CD4-positive, alpha-beta memory T cell (primary cell): ENCODE measurements at regions not wholly inside any gene's neighbourhood (a gene's known extent, or its start where the extent isn't known, plus 50 kb on each side); places are given as distances from the start of the nearest gene placed in this dataset.

Experiments
- CTCF ChIA-PET: fragments of 350-600 bp; sonication (Branson Sonifier 250); formaldehyde crosslinking; loops from one replicate; lab custom pipeline; 2021; ENCODE audit warnings: inconsistent platforms; ENCODE audit not compliant: partially characterized antibody; lab: Charles Lee
- POLR2A ChIA-PET: fragments of 350-600 bp; sonication (Branson Sonifier 250); formaldehyde crosslinking; loops from one replicate; lab custom pipeline; 2021; ENCODE audit not compliant: partially characterized antibody; lab: Charles Lee
- DNase-seq, 5 donors: peaks; one replicate each; pipeline versions ENCODE4 v3.0.0 to v3.0.0-alpha.2; 2020 to 2022; ENCODE audit warnings: mixed read lengths in 1 of 5
- H3K27ac ChIP-seq: one replicate; pipeline ENCODE4 v1.7.0; 2013; ENCODE audit warnings: low read depth, low read length
- H3K27me3 ChIP-seq: 2 replicates; pipeline ENCODE4 v1.7.0; 2013; ENCODE audit warnings: mild to moderate bottlenecking, low read length, moderate library complexity; ENCODE audit not compliant: insufficient read depth
- H3K36me3 ChIP-seq: 2 replicates; pipeline ENCODE4 v1.7.0; 2013; ENCODE audit warnings: mild to moderate bottlenecking, low read length, moderate library complexity; ENCODE audit not compliant: insufficient read depth
- H3K4me1 ChIP-seq: 2 replicates; pipeline ENCODE4 v1.7.0; 2013; ENCODE audit warnings: mild to moderate bottlenecking, low read length, moderate library complexity; ENCODE audit not compliant: insufficient read depth
- H3K4me3 ChIP-seq, 2 donors: one replicate each; pipeline ENCODE4 v1.7.0; 2013; ENCODE audit warnings: low read length in 2 of 2, mild to moderate bottlenecking in 1 of 2
- H3K9me3 ChIP-seq, 2 donors: one replicate each; pipeline ENCODE4 v1.7.0; 2013; ENCODE audit warnings: low read length in 2 of 2, control low read depth in 1 of 2; ENCODE audit not compliant: control insufficient read depth in 1 of 2
- H3K27ac Mint-ChIP-seq, 7 donors: one replicate each; pipeline ENCODE4 v1.8.0; 2020 to 2021; ENCODE audit warnings: mixed read lengths in 7 of 7, mild to moderate bottlenecking in 6 of 7, inconsistent platforms in 3 of 7, moderate library complexity in 3 of 7
- H3K27me3 Mint-ChIP-seq, 2 donors: one replicate each; pipeline ENCODE4 v1.8.0; 2020 to 2021; ENCODE audit warnings: mixed read lengths in 2 of 2
- H3K36me3 Mint-ChIP-seq, 2 donors: one replicate each; pipeline ENCODE4 v1.8.0; 2020 to 2021; ENCODE audit warnings: mixed read lengths in 2 of 2, inconsistent platforms in 1 of 2, mild to moderate bottlenecking in 1 of 2
- H3K4me1 Mint-ChIP-seq, 4 donors: one replicate each; pipeline ENCODE4 v1.8.0; 2020 to 2021; ENCODE audit warnings: mixed read lengths in 4 of 4, mild to moderate bottlenecking in 1 of 4
- H3K4me3 Mint-ChIP-seq, 8 donors: one replicate each; pipeline ENCODE4 v1.8.0; 2020 to 2021; ENCODE audit warnings: mixed read lengths in 8 of 8, mild to moderate bottlenecking in 7 of 8, moderate library complexity in 6 of 8, inconsistent platforms in 3 of 8
- H3K9me3 Mint-ChIP-seq, 8 donors: one replicate each; pipeline ENCODE4 v1.8.0; 2020 to 2021; ENCODE audit warnings: mixed read lengths in 8 of 8, mild to moderate bottlenecking in 5 of 8, inconsistent platforms in 3 of 8, moderate library complexity in 1 of 8
- intact Hi-C: fragments of 100-400 bp; cut with micrococcal nuclease; formaldehyde crosslinking; loops from one replicate; pipeline ENCODE4 v1.15.1; 2023

DNA sequence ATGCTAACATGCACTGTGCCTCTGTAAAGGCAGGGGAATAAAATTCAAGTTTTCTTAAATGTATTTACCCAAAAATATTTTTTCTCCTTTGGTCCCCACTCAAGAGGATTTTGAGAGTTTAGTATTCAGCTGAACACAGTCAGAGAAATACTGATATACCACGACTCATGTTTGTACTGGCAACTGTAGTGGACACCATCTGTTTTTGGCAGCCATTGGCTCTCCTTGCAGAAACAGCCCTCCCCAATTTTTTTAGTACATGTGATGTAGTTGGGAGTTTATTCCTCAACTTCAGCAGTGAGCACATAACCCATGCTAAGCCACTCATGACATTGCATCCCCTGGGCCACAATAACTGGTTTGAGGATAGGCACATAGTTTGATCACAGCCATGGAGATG lies 154.8 kb upstream of the POU3F1 start:
- Histone ChIP-seq H3K9me3 (no peaks in the 10 kb centered on the region), H3K27me3 (no peaks in the 10 kb centered on the region), H3K27ac (no peak overlapping the region), H3K36me3 (no peaks in the 10 kb centered on the region), H3K4me3 (no peak overlapping the region), H3K4me1 (no peaks in the 10 kb centered on the region)
- no peak for DNase-seq
- intact Hi-C loops, result no loop called here
- Mint-ChIP-seq H3K36me3 (no peaks in the 10 kb centered on the region), H3K4me3 (no peak overlapping the region), H3K27me3 (peaks cover 2 to 8% of the 10 kb centered on the region in 2 donors), H3K4me1 (no peaks in the 10 kb centered on the region), H3K9me3 (peaks cover 0 to 10% (median 2%) of the 10 kb centered on the region in 8 donors), H3K27ac (no peak overlapping the region)
- ChIA-PET POLR2A (no interaction called here), CTCF (no interaction called here)

DNA sequence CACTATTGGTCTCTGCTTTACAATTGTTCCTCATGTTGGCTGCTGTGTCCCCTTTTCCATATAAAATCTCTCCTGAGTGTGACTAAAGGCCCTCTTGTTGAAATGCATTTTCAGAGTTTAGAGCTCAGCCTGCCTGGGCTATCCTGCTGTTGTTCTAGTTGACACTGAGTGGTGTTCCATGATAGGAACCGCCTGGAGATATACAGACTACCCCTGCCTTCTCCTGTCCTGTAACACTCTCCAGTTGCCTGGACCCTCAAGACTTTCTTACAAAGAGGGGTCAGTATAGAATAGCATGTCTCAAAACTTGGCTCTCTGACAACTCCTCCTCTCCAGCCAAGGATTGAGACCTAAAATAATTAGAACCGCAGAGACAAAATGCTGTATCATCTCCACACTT lies 152.0 kb upstream of the POU3F1 start:
- H3K9me3 ChIP-seq, result no peaks in the 10 kb centered on the region
- ChIA-PET POLR2A (no interaction called here), CTCF (no interaction called here)
- intact Hi-C loops, result no loop called here
- no peak for DNase-seq
- H3K27me3 ChIP-seq, result no peaks in the 10 kb centered on the region
- H3K27me3 Mint-ChIP-seq, result peaks cover 0 to 6% of the 10 kb centered on the region in 2 donors
- H3K4me1 Mint-ChIP-seq, result no peaks in the 10 kb centered on the region
- H3K4me3 Mint-ChIP-seq, result no peak overlapping the region
- H3K27ac Mint-ChIP-seq, result no peak overlapping the region
- H3K36me3 Mint-ChIP-seq, result no peaks in the 10 kb centered on the region
- peaks cover 0 to 10% (median 2%) of the 10 kb centered on the region in 8 donors for H3K9me3 Mint-ChIP-seq
- no peaks in the 10 kb centered on the region for H3K4me1 ChIP-seq
- no peak overlapping the region for H3K4me3 ChIP-seq
- no peak overlapping the region for H3K27ac ChIP-seq
- H3K36me3 ChIP-seq, result no peaks in the 10 kb centered on the region

DNA sequence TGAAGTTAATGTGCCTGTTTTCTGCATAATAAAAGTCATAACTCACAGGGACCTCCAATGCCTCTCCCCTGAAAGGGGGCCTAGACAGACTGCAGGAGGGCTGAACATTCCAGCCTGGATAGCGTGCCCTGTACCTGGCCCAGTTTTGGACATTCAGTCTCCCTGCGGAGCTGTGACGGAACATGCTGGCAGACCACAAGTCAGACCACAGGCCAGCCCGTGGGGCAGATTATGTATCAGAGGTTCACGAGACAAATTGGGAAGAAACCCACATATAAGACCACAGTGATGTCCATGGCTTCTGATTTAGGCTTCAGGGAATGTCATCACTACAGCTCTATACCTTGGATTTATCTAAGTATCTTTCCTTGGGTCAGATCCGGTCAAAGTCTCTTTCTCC lies 151.5 kb upstream of the POU3F1 start:
- Histone ChIP-seq H3K27me3 (no peaks in the 10 kb centered on the region), H3K27ac (no peak overlapping the region), H3K9me3 (no peaks in the 10 kb centered on the region), H3K4me1 (no peaks in the 10 kb centered on the region), H3K36me3 (no peaks in the 10 kb centered on the region), H3K4me3 (no peak overlapping the region)
- no peak overlapping the region for H3K4me3 Mint-ChIP-seq
- ChIA-PET POLR2A (no interaction called here), CTCF (no interaction called here)
- DNase-seq, result no peak
- H3K36me3 Mint-ChIP-seq, result no peaks in the 10 kb centered on the region
- H3K9me3 Mint-ChIP-seq, result peaks cover 0 to 10% (median 2%) of the 10 kb centered on the region in 8 donors
- no peak overlapping the region for H3K27ac Mint-ChIP-seq
- peaks cover 0 to 6% of the 10 kb centered on the region in 2 donors for H3K27me3 Mint-ChIP-seq
- intact Hi-C loops, result no loop called here
- no peaks in the 10 kb centered on the region for H3K4me1 Mint-ChIP-seq

DNA sequence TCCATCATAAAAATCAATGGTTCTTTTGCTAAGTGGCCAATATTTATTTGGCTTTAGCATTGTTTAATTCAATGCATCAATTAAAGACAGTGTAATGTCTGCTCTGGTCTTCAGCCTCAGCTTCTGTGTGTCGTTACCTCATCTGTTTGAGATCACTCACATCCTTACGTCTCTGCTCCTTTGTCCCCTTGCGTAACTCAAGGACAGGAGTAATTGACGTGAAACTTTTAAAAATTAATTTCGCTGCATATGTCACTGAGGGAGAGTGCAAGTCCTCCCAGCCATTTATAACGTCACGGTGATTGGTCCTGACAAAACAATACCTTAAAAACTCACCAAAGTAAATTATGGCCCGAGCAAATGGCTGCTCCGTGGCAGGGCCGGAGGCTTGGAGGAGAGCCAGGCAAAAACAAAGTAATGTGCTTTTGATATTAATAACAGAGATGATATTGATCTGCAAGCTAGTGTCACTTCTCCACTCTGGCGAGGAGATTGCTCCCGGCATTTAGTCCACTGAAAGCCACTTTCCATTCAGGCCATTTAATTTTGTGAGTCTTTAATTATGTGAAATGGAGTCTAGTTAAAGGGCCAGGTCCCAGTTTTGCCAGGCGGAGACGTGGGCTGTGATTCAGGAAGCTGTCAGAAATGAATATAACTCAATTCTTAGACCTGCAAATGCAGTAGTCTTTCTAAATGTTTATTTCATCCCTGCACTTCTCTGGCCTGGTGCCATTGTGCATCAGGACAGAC lies 150.9 kb upstream of the POU3F1 start:
- H3K27ac ChIP-seq, result no peak overlapping the region
- Mint-ChIP-seq H3K4me3 (no peak overlapping the region), H3K27ac (no peak overlapping the region), H3K9me3 (peaks cover 0 to 10% (median 2%) of the 10 kb centered on the region in 8 donors), H3K4me1 (no peaks in the 10 kb centered on the region), H3K27me3 (peaks cover 0 to 9% of the 10 kb centered on the region in 2 donors), H3K36me3 (no peaks in the 10 kb centered on the region)
- H3K9me3 ChIP-seq, result no peaks in the 10 kb centered on the region
- H3K36me3 ChIP-seq, result no peaks in the 10 kb centered on the region
- H3K4me1 ChIP-seq, result no peaks in the 10 kb centered on the region
- no peak for DNase-seq
- ChIA-PET POLR2A (no interaction called here), CTCF (no interaction called here)
- H3K4me3 ChIP-seq, result no peak overlapping the region
- intact Hi-C loops, result no loop called here
- no peaks in the 10 kb centered on the region for H3K27me3 ChIP-seq

DNA sequence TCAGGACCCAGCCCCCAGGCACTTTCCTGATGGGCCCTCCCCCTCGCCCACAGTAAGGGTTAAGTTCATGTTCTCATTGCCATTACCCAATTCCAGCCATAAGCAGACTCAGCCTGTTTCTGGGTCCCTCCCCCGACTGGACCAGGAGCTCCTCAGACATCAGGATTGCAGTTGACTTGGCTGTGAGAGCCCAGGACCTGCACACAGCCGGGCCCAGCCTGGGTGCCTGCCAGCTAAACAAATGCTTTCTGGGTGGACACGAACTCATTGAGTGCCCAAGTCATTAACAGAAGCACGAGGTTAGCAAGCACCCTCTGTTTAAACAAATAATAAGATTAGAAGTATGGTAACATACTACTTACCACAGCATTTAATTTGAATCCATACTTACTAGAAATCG lies 147.9 kb upstream of the POU3F1 start:
- Histone ChIP-seq H3K9me3 (no peaks in the 10 kb centered on the region), H3K27me3 (no peaks in the 10 kb centered on the region), H3K27ac (no peak overlapping the region), H3K4me3 (no peak overlapping the region), H3K36me3 (no peaks in the 10 kb centered on the region), H3K4me1 (no peaks in the 10 kb centered on the region)
- H3K9me3 Mint-ChIP-seq, result peaks cover 0 to 9% (median 0%) of the 10 kb centered on the region in 8 donors
- H3K27ac Mint-ChIP-seq, result no peak overlapping the region
- no peak overlapping the region for H3K4me3 Mint-ChIP-seq
- H3K36me3 Mint-ChIP-seq, result no peaks in the 10 kb centered on the region
- intact Hi-C loops, result no loop called here
- ChIA-PET POLR2A (no interaction called here), CTCF (no interaction called here)
- DNase-seq, result no peak
- H3K27me3 Mint-ChIP-seq, result peaks cover 10 to 18% of the 10 kb centered on the region in 2 donors
- H3K4me1 Mint-ChIP-seq, result no peaks in the 10 kb centered on the region

DNA sequence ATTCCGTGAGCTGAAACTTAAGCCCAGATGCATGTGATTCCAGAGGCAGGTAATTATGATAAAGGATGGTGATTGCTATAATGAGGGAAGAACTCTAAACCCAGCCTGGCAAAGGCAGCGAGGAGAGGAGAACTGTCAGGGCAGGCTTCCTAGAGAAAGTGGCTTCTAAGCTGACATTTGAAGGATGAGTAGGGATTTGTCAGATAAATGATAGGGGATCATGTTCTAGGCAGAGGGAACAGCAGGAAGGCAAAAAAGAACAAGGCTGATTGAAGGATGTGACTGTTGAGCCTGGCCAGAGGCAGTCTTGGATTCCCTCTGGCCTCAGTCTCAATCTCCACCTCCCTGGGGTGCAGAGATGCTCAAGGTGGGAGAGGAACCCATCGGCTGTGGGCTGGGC lies 146.4 kb upstream of the POU3F1 start:
- Histone ChIP-seq H3K9me3 (no peaks in the 10 kb centered on the region), H3K36me3 (no peaks in the 10 kb centered on the region), H3K27me3 (no peaks in the 10 kb centered on the region), H3K4me3 (no peak overlapping the region), H3K27ac (no peak overlapping the region), H3K4me1 (no peaks in the 10 kb centered on the region)
- Mint-ChIP-seq H3K4me3 (no peak overlapping the region), H3K27me3 (peaks cover 7 to 23% of the 10 kb centered on the region in 2 donors), H3K9me3 (peaks cover 0 to 10% (median 0%) of the 10 kb centered on the region in 8 donors), H3K27ac (no peak overlapping the region), H3K36me3 (no peaks in the 10 kb centered on the region), H3K4me1 (no peaks in the 10 kb centered on the region)
- DNase-seq, result no peak
- intact Hi-C loops, result no loop called here
- CTCF ChIA-PET, result no interaction called here
- POLR2A ChIA-PET, result no interaction called here

DNA sequence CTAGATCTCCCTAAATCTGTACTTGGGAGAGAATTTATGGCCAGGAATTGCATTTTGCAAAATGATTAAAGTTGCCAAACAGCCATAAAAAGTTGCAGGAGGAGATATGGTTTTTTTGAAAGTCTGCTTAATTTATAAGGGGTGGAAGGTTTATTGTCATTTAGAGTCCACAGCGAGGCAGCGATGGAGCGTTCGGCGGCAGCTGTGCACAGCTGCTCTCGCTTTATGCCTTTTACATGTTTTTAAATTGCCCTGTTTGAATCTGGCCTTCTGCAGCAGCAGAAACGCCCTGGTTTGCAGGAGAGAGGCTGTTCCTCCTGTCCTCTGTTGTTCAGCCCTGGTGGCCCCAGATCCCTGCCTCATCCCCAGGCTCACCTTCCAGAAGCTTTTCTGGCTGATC lies 144.9 kb upstream of the POU3F1 start:
- Histone ChIP-seq H3K27me3 (no peaks in the 10 kb centered on the region), H3K4me3 (no peak overlapping the region), H3K4me1 (no peaks in the 10 kb centered on the region), H3K9me3 (no peaks in the 10 kb centered on the region), H3K27ac (no peak overlapping the region), H3K36me3 (no peaks in the 10 kb centered on the region)
- CTCF ChIA-PET, result no interaction called here
- DNase-seq, result no peak
- POLR2A ChIA-PET, result no interaction called here
- Mint-ChIP-seq H3K4me1 (no peaks in the 10 kb centered on the region), H3K27ac (no peak overlapping the region), H3K9me3 (peaks cover 0 to 10% (median 0%) of the 10 kb centered on the region in 8 donors), H3K36me3 (no peaks in the 10 kb centered on the region), H3K4me3 (no peak overlapping the region), H3K27me3 (peaks cover 13 to 31% of the 10 kb centered on the region in 2 donors)
- intact Hi-C loops, result no loop called here
